A673 (cell line): ENCODE measurements at regions not wholly inside any gene's neighbourhood (a gene's known extent, or its start where the extent isn't known, plus 50 kb on each side); places are given as distances from the start of the nearest gene placed in this dataset.

Experiments
- BruUV-seq: library from RNA; stranded (reverse); fragments of 400-500 nt; replicated peaks from 2 replicates; lab custom pipeline; 2021; lab: Mats Ljungman, UMichigan
- CTCF ChIA-PET: fragments of 300-600 bp; sonication (Branson Sonifier 250); formaldehyde crosslinking; loops from one replicate; lab custom pipeline; 2022; ENCODE audit warnings: antibody characterized with exemption; lab: Charles Lee
- POLR2A ChIA-PET: fragments of 300-600 bp; sonication (Branson Sonifier 250); formaldehyde crosslinking; loops from one replicate; lab custom pipeline; 2022; ENCODE audit warnings: antibody characterized with exemption; ENCODE audit not compliant: low non-redundant PET; lab: Charles Lee
- DNase-seq: peaks from one replicate; pipeline ENCODE4 v3.0.0-alpha.2; 2015; ENCODE audit warnings: low spot score
- H3K27ac ChIP-seq: fragments of 200-600 bp; sonication (generic); 2 replicates; pipeline ENCODE4 v1.5.1; 2016; ENCODE audit warnings: mixed run types, low read depth, mild to moderate bottlenecking, mixed read lengths, antibody characterized with exemption, low read length; ENCODE audit not compliant: poor library complexity, severe bottlenecking
- H3K27me3 ChIP-seq: fragments of 200-600 bp; sonication (generic); replicated peaks from 2 replicates; pipeline ENCODE4 v1.6.1; 2017; ENCODE audit warnings: mixed run types, low read depth, mild to moderate bottlenecking, mixed read lengths, antibody characterized with exemption, low read length; ENCODE audit not compliant: insufficient read depth, poor library complexity
- H3K36me3 ChIP-seq: fragments of 200-600 bp; sonication (generic); 2 replicates; pipeline ENCODE4 v1.6.1; 2016; ENCODE audit warnings: mixed run types, mild to moderate bottlenecking, mixed read lengths, antibody characterized with exemption, low read length; ENCODE audit not compliant: insufficient read depth, poor library complexity, severe bottlenecking
- H3K4me1 ChIP-seq: fragments of 200-600 bp; sonication (generic); 2 replicates; pipeline ENCODE4 v1.6.1; 2017; ENCODE audit warnings: mixed run types, mild to moderate bottlenecking, mixed read lengths, antibody characterized with exemption, low read length; ENCODE audit not compliant: insufficient read depth, poor library complexity, severe bottlenecking
- H3K4me3 ChIP-seq: fragments of 200-600 bp; sonication (generic); 2 replicates; pipeline ENCODE4 v1.5.1; 2016; ENCODE audit warnings: low read depth, mixed run types, mild to moderate bottlenecking, mixed read lengths, low read length; ENCODE audit not compliant: poor library complexity, severe bottlenecking
- H3K9me3 ChIP-seq: fragments of 200-600 bp; sonication (generic); 2 replicates; pipeline ENCODE4 v1.6.1; 2016; ENCODE audit warnings: mixed run types, low read depth, mild to moderate bottlenecking, mixed read lengths, antibody characterized with exemption, low read length; ENCODE audit not compliant: poor library complexity, severe bottlenecking
- EZH2 ChIP-seq: fragments of 200-600 bp; sonication (generic); IDR thresholded peaks from 2 replicates; pipeline ENCODE4 v1.6.1; 2017; ENCODE audit warnings: borderline replicate concordance, low read depth, mild to moderate bottlenecking, mixed read lengths, antibody characterized with exemption, low read length; ENCODE audit not compliant: poor library complexity, severe bottlenecking
- intact Hi-C: fragments of 100-400 bp; cut with micrococcal nuclease; formaldehyde crosslinking; loops from one replicate; pipeline ENCODE4 v1.10.0; 2022; ENCODE audit not compliant: unreplicated experiment
- TF ChIP-seq, protein P1 (sequence below): fragments of 300-800, 200-600 bp; sonication (generic); conservative IDR thresholded peaks from 2 replicates; pipeline ENCODE4 v1.5.1; 2017; ENCODE audit warnings: low read depth, mild to moderate bottlenecking, antibody characterized with exemption, low read length, moderate library complexity, mixed read lengths

DNA sequence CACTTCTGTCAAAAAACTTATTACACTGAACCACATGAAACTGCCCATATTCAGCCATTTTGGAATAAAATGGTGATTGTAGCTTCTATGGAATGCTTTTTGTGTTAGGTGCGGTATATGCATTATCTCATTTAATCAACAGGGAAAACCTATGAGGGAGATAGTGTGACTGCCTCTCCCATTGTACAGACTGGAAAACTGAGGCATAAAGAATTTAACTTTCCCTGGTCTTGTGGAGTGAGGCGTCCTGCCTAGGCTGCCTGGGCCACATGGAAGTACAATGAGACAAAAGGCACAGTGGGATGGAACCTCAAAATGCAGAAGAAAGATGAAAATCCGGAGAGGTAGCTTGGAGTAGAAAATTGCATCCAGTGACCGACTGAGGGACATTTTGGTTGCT lies 80.2 kb downstream of the RPLP1 start:
- no peak overlapping the region for H3K4me3 ChIP-seq
- BruUV-seq: no TSS peak
- DNase-seq: no peak
- H3K9me3 ChIP-seq: no peaks in the 10 kb centered on the region
- CTCF ChIA-PET: no interaction called here
- POLR2A ChIA-PET: no interaction called here
- intact Hi-C loops: no loop called here
- peak overlapping the region; percentile 81 for H3K27ac ChIP-seq
- H3K27me3 ChIP-seq: no peaks in the 10 kb centered on the region
- TF ChIP-seq EZH2: no peak
- TF ChIP-seq, protein P1, sequence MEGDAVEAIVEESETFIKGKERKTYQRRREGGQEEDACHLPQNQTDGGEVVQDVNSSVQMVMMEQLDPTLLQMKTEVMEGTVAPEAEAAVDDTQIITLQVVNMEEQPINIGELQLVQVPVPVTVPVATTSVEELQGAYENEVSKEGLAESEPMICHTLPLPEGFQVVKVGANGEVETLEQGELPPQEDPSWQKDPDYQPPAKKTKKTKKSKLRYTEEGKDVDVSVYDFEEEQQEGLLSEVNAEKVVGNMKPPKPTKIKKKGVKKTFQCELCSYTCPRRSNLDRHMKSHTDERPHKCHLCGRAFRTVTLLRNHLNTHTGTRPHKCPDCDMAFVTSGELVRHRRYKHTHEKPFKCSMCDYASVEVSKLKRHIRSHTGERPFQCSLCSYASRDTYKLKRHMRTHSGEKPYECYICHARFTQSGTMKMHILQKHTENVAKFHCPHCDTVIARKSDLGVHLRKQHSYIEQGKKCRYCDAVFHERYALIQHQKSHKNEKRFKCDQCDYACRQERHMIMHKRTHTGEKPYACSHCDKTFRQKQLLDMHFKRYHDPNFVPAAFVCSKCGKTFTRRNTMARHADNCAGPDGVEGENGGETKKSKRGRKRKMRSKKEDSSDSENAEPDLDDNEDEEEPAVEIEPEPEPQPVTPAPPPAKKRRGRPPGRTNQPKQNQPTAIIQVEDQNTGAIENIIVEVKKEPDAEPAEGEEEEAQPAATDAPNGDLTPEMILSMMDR: no peak
- H3K36me3 ChIP-seq: no peaks in the 10 kb centered on the region
- H3K4me1 ChIP-seq: peaks cover 42% of the 10 kb centered on the region

DNA sequence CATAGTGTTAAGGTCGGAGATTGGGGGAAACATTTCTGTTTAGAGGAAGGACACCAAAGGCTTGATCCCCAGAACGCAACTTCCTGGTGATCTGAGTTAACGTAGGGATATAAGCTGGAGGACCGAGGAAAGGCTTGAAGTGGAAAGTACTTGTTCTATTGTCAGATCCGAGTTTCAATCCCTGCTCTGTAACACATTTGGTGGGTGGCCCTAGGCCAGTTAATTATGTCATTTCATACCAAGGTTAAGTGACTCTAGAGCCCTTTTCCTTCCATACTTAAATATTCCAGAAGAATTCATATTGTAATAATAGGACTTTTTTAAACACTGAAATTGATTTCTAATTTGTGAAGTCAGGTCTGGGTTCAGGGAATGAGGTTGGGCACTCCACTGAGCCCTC lies 80.9 kb downstream of the RPLP1 start:
- no peak for DNase-seq
- BruUV-seq: no TSS peak
- no peak overlapping the region for H3K27ac ChIP-seq
- TF ChIP-seq EZH2: no peak
- TF ChIP-seq, protein P1: no peak
- H3K4me1 ChIP-seq: peaks cover 42% of the 10 kb centered on the region
- no peaks in the 10 kb centered on the region for H3K27me3 ChIP-seq
- H3K9me3 ChIP-seq: no peaks in the 10 kb centered on the region
- intact Hi-C loops: no loop called here
- H3K4me3 ChIP-seq: no peak overlapping the region
- ChIA-PET POLR2A (no interaction called here), CTCF (no interaction called here)
- no peaks in the 10 kb centered on the region for H3K36me3 ChIP-seq

- no peak for DNase-seq
- no peak overlapping the region for H3K4me3 ChIP-seq
- H3K27me3 ChIP-seq: no peaks in the 10 kb centered on the region
- no peak for TF ChIP-seq EZH2
- TF ChIP-seq, protein P1: no peak
- CTCF ChIA-PET: no interaction called here
- no peaks in the 10 kb centered on the region for H3K36me3 ChIP-seq
- H3K9me3 ChIP-seq: no peaks in the 10 kb centered on the region
- POLR2A ChIA-PET: no interaction called here
- H3K4me1 ChIP-seq: peaks cover 35% of the 10 kb centered on the region
- no peak overlapping the region for H3K27ac ChIP-seq
- BruUV-seq: no TSS peak
- intact Hi-C loops: no loop called here
Observed at GRCh38 chr15:69535101-69535638, 82.6 kb downstream of the RPLP1 start.
